HG03342 (cell line): ENCODE measurements at regions not wholly inside any gene's neighbourhood (a gene's known extent, or its start where the extent isn't known, plus 50 kb on each side); places are given as distances from the start of the nearest gene placed in this dataset.

Experiments
- ATAC-seq: cut with Tn5 transposase; IDR thresholded peaks from one replicate; pipeline ENCODE4 v1.9.1; 2021; ENCODE audit warnings: mild to moderate bottlenecking, moderate library complexity; ENCODE audit not compliant: unreplicated experiment

DNA sequence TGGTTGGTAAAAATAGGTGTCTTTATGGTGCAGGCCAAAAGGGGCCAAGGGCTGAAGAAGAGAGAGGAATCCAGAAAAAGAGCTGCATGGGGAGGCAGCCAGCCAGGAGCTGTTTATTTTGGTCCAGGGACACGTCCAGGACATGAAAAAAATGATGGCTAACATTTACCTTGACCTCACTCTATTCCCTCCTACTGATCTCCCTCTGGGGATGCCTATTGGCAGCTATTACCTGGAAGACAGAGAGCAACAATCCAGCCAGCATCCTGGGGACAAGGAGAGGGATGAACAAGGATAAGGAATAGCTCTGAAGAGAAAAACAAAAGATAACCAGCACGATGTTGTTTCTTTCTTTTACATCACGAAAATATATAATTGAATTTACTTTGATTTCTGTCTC, 1599.6 kb downstream of the SLITRK5 start:
- no peak for ATAC-seq

DNA sequence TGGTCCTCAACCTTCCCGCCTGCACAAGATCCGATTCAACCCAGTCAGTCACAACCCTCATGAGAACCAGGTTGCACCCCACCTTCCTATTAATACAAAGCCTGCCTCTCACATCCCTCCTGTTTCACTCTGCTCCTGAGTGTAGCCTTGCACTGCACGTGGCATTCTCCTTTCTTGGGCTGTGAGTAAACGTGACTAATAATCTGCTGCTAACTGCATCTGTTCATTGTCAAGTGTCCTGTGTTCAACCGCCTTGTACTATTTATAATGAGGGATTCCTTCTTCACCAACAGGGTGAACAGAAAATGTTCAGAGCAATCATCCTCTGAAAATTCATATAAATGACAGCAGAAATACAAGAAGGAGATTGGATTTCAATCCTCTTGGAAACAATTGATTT, 1608.2 kb downstream of the SLITRK5 start:
- ATAC-seq, result no peak

DNA sequence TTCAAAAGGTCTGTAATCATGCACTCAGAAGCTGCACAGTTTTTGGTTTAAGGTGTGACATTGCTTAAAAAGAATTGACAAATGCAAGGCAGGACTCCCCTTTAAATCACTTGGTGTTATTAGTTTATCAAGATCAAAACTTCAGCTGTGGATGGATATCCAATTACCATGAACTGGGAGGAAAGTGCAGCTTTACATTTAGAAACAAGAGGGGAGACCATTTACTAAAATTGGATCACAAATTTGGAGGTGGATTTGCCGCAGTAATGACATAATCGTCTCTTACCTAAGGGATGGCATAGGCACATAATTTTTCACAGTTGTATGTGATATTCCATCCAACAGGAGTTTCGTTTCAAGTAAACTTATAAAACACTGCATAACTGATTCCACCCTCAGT, 1610.2 kb downstream of the SLITRK5 start:
- ATAC-seq, result no peak

DNA sequence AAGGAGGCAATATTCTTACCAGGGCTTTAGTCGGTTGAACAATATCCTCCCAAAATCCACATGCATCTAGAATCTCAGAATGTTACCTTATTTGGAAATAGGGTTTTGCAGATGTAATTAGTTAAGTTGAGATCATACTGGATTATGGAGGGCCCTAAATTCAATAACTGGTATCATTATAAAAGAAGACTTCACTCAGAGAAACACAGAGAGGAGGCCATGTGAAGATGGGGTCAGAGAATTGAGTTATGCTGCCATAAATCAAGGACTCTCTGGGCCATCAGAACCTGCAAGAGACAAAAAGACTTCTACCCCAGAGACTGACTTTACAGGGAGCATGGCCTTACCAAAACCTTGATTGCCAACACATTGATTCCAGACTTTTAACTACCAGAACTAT, 1611.1 kb downstream of the SLITRK5 start:
- ATAC-seq, result no peak

DNA sequence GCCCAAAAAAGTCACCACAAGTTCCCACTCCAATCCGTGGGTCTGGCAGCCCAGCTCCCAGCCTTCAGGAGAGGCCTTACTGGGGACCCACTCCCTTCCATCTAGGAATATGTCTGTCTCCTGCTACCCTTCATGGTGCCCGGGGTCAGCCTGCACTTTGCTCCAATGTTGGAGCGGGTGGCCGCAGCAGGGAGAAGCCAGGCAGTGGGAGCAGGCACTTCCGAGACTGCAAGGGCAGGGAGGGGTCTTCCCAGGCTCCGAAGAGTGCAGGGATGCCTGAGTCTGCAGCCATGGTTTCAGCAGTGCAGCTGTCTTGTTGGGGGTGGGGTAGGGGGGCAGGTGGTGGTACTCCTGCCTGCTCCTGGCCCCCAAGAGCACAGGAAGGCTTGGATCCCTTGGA, 1616.2 kb downstream of the SLITRK5 start:
- ATAC-seq, result no peak

DNA sequence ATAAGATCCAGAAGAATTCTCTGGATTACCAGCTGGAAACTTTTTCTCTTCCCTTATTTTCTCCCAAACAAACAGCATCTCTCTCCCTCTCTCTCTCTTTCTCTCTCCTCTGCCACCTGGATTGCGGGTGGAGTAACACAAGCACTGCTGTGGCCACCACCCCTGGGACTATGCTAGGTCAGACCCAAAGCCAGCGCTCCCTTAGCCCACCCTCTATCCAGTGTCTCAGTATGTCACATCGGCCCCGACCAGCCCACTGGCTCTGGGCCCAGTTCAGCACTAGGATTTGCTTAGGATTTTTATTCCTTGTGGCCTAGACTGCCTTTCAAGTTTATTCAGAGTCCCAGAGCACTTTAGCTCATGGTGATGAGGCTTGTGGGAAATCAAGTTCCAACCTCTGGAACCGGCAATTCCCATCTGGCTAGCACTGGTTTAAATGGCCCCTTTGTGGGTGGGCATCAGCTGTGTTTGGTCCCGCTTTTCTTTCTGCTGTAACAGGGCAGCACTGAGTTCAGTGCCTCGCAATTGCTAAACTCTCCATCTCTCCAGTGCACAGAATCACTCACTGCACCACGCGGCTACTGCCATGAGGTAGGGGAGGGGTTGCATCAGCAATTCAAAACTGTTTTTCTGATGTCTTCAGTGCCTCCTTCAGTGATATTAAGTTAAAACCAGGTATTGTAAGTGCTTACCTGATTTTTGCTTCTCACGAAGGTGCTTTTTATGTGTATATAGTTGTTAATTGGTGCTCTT, 1623.1 kb downstream of the SLITRK5 start:
- no peak for ATAC-seq

DNA sequence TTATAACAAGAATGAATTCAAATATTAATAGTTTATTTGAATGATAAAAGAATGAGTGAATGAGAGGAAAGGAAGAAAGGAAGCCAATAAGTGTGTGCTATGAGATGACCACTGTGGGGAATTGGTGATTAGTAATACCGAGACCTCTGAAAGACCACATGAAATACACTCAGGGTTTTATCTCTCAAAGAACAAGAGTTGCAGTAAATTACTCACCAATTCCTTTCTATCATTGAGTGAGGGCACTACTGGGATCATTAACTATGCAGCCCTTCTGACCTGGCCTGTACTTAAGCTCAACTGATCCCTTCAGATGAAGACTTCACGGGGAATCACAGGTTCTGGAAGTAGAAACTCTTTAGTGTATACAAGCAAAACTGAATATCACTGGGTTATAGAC, 1636.1 kb downstream of the SLITRK5 start:
- no peak for ATAC-seq

DNA sequence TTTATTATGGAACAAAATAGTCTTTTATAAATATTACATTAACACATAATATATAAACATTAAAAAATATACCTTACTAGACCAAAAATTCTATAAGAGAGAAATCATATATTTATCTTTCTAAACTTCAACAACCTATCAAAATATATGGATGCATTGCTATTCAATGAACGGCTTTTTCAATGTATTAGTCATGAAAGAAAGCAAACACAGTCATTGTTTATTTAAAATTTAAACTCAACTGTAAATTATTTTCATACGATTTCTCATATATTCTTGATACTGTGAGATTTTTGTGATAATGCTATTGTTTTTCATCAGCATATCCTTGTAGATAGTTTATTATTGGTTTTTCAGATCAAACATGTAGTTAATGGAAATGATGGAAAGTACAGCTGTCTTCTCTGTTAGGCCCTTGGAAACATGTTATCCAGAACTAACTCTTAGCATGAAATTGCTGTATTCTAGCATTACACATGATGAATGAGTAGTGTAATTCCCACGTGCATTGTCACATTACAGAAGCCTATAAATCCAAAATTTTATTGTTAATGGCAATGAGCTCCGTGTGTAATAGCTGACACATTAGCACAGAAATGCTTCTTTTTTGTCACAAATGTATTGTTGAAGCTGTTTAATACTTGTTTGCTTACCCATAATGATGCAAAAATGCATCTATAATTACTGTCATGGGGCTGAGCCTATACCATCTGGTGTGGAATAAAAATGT, 1639.9 kb downstream of the SLITRK5 start:
- no peak for ATAC-seq

DNA sequence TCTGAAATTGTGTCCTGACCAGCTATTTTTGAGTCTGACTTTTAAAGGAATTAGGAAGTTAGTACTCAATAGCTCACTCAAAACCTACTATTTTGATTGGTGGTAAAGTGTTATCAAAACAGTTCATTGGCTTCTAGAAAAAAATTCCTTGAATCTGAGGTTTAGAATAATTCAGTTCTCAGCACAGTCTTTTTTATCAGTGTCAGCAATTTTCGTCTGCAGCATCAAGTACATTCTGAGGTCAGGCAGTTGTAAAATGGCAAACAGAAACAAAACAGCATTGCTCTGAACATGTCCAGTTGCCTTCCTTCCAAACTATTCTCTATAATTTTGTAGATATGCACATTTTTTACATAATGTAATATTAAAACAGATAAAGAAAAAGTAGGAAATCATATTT, 1644.1 kb downstream of the SLITRK5 start:
- no peak for ATAC-seq

DNA sequence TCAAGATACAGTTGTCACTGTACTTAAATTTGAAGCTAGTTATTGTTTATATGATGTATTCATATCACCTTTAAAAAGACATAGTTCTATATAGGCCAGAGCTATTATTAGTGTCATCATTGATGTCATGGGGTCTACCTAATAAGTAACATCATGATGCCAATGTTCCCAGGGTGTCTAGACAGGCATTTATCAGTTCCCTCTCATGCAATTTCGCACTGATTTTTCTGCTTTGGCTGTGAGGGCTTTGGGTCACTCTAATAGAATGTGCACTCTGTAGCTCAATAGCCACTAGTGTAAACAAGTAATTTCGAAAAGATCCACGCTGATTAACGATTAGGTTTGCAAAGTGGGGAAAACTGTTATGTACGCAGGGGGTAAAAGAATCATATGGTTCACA, 1651.3 kb downstream of the SLITRK5 start:
- ATAC-seq, result no peak

DNA sequence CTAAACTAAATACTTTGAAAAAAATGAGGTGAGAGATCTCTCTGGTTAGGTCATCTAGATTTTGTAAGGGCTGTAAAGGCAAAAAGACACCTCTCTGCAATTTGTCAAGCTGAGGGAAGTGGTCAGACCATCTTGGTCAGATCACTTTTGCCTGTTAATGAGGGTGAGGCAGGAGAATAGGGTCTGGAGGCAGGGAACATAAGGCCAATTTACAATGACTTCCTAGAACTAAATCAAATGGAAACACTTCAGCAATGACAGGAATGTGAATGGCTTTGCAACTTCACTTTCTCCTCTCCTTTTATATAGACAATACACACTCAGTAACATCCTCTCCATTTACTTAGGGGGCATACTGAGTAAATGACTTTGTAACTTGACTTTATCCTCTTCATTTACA, 1653.4 kb downstream of the SLITRK5 start:
- ATAC-seq, result no peak

DNA sequence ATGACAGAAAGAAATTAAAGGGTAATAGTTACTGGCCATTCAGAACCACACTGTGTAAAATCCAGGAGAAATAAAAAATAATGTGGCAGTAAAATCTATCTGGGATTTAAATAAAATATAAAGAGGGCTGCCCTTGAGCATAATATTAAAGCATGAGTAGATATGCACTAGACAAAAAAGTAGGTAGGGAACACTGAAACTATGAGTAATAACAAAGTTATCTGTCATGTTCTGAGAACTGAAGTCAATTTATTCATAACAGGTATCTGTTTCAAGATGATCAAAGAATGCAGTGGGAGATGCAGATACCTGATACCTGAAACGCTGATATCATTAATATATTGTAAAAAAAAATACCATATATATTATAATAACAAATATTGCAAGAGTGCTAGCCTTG, 1672.0 kb downstream of the SLITRK5 start:
- ATAC-seq, result no peak

DNA sequence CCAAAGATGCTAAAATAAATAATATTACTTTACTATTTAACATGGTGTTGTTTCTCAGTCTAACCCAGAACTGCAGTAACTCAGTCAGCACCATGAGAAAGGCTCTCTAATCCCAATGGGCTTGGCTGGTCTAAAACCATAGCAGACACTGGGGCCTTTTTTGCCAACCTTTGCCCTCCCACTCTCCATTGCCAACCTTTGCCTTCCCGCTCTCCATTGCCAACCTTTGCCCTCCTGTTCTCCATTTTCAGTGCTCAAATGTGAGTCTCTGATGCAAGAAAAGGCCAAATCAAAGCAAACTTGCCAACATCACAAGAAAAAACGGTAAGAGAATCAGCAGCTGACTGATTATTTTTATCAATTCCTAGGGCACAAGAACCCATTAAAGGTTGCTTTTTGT, 1681.2 kb downstream of the SLITRK5 start:
- no peak for ATAC-seq

DNA sequence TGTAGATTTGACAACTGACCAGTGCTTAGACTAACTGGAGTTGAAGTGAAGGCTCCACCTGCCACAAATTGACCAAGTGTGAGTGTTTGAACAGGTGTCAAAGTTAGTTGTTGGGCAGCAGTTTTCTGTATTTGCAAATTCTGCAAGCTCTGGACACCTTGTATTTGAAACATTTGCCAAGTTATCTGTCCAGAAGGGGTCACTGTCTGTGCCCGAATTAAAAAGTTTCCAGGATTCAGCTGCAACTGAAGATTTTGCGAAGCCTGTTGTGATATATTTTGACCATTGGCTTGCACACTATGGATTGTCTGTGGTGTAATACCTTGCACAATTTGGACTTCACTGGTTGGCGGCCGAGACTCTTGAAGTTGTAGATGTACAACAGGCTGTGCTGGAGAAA, 1690.7 kb downstream of the SLITRK5 start:
- ATAC-seq, result no peak

DNA sequence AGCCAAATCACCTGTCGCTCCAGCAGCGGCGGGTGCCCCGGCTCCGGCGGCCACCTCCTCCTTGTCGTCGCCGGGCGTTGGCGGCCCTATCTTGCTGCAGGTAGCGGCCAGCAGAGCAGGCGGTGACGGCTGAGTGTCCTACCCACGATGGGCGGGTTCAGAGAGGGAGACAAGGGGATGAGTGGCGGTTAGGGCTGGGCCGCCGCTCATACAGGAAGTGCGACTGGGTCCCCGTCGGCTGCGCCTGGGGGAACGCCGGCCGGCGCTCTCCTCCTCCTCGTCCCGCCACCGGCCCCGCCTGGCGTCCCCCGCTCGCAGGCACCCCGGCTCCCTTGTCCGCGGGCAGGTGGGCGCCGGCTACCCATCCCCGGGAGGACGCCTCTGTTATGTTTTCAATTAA, 1692.0 kb downstream of the SLITRK5 start:
- no peak for ATAC-seq

DNA sequence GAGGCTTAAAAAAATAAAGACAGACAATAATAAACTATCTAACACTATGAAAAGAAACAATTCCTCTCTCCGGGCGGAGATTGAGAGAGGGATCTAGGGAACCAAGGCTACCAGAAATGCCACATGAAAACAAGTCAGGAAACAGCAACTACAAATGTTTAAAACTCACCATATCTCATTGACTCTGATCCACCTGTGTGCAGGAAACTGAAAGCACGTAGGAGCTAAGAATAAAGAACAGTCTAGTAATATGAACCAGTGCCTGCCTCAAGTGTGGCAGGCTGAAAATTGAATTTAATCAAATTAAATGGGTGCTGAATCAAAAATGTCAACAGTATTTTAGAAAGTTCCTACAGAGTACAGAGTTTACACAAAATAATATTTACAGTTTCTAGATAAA, 1701.0 kb downstream of the SLITRK5 start:
- ATAC-seq, result no peak

DNA sequence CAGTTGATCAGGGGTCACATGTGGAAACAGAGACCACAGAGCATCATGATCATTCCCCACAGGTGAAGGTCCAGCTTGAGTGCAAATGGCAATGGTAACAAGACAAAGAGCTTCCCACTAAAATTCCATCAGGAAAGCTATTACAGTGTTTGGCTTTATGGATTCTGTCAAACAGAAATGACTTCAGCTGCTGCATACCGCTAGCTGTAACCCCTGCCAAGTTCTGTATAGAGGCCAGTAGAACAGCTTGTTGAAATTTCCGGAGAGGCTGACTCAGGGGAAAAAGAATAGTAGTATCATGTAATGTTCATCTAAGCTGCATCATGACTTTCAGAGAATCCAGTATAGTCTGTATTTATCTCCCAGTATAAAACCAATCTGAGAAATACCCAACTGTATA, 1704.7 kb downstream of the SLITRK5 start:
- no peak for ATAC-seq

DNA sequence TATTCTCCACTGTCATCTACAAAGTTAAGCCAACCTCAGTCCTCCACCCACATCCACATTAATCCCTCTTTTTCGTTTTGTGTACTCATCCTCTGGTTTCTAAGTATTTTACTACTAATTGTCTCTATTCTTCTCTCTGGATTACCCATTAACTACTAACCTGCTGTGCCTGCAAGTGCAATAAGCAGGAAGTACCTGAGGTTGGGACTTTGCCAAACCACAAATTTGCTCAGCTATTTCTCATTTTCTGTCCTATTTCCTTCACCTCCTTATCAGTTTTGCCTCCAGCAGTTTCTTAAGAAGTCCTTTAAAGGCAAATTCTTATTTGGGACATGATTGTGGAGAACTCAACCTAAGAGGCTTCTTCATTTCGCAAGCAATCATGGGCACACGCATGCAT, 1708.9 kb downstream of the SLITRK5 start:
- ATAC-seq, result no peak

DNA sequence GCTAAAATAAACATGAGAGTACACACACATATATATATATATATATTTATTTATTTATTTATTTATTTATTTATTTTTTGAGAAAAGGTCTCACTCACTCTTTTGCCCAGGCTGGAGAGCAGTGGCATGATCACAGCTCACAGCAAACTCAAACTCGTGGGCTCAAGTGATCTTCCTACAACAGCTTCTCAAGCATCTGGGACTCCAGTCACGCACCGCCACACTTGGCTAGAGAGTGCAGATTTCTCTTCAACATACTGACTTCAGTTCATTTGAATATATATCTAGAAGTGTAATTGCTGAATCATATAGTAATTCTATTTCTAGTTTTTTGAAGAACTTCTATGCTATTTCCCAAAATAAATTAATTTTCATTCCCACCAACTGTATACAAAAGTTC, 1711.8 kb downstream of the SLITRK5 start:
- ATAC-seq, result no peak

DNA sequence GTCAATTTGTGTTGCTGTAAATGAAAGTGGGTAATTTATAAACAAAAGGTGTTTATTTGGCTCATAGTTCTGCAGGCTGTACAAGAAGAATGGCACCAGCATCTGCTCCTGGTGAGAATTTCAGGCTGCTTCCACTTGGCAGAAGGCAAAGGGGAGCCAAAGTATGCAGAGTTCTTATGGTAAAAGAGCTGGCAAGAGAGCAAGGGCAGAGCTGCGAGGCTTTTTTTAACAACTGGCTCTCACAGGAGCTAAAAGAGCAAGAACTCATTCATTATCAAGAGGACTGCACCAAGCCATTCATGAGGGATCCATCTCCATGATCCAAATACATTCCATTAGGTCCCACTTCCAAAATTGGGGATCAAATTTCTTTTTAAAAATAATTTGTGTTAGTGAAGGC, 1712.7 kb downstream of the SLITRK5 start:
- ATAC-seq, result no peak

DNA sequence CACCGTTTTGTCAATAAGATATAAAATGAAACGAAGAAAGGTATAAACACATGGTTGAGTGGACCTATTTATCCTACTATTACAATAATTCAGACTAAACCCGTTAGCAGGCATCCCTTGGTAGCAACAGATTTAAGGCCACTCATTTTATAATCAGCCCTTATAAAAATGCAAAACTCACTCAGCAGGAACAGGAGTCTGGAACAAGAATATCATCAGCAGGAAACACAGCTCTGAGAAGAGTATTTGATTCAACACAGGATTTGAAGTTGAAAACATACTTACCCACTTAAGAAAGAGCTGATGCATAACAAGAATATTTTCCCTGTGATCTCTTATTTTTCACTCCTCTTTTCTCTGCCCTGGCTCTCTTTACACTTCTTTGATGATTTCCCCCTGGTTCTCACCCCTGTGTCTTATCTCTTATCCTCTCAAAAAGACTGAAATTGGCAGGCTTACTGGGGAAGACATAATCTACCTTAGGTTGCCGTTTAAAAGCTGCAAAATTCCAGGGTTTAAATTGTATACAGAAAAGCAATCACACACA, 1722.7 kb downstream of the SLITRK5 start:
- no peak for ATAC-seq

DNA sequence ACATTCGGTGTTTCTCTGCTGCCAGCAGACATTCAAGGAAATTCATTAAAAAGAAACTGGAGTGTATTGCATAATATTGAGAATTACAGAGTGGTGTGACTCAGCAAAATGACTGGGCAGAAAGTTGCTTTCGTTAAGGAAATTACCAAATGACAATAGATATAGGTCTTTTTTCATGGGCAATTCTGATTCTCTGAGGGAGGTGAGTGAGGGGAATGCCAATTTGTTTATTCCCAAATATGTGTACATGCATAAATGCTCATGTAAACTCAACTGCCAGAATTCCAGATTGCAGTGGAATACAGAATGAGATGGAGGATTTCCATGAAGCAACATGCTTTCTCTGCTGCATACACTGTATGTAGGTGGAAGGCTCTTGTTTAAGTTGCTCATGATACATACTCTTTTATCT, 1730.1 kb downstream of the SLITRK5 start:
- ATAC-seq, result no peak
